ENCODE measurements at regions not wholly inside any gene's neighbourhood (a gene's known extent, or its start where the extent isn't known, plus 50 kb on each side); places are given as distances from the start of the nearest gene placed in this dataset.

DNA sequence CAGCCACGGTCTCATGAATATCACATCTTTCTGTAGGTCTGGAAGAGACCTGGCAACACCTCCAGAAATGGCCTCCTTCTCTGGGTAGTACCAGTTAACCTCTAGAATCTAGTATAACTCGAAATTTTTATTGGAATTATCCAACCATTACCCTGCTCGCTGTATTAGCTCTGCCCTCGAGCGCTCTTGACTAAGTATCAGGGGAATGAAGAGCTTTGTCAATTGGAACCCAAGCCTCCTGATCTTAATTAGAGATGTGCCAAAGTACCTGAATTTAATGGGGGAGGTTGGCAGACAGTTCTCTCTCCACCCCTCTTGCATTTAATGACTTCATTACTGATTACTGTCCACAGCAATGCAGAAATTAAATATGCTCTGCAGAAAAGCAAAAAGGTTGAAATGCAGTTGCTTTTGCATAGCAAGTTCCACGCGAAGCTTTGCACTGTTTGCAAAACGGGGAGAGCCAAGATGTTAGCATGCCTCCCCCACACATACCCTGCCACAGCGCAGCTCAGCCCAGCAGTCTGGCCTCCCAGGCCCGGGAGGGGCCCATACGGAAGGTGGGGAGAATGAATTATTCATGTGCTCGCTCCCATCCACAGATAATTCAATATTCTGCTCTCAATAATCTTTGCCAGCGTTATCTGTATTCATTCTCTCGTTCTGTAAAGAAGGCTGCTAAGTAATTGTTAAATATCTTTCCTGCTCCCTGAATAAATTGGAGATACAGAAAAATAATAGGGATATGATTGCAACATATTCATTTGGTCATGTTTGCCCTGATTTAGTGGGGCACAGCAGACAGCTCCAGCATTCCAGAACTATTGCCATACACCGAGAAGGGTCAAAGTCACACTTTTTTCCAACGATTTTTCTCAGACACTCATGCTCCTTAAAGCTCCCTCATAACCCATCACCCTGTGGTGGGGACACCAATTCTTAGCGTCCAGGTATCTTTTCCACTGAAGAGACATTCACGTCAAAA is 305.8 kb downstream of the CDH26 start:
- H3K9me3 ChIP-seq (ENCODE audit: insufficient read depth, low read length): 0 out of 2 replicates have a peak, but pooled peaks cover 3% of the 10 kb centered on the region
- no peaks in the 10 kb centered on the region for H3K27me3 ChIP-seq (ENCODE audit: low read length)

DNA sequence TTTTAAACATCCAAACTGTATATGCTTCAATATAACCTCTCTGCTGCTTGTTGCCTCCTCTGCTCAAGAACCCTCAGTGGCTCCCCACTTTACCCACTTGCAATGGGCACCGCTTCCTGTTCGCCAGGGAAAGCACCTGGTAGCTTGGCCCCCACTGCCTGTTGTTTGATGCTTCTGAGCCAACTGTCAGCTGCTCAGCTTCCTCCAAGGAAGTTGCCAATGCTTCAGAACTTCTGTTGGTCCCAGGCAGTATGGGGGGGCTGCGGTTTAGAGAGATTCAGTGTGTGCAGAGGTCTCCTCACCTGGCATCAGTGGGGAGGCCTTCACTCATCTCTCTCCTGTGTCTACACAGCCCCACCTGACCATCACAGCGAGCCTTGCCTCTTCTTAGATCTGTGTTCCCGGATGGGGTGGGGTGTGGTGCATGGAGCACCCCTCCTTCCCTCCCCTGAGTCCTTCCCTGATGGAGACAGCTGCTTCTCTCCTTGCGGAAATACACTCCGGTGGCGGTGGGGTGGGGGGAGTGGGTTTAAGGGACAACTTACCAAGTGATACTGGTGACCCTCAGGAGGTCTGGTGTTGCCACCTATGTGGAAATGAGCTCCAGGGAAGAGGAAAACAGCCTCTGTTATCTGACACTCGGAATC is 308.1 kb downstream of the CDH26 start:
- no peak for TF ChIP-seq EZH2phosphoT487 (conservative IDR thresholded peaks at IDR 0.05; ENCODE audit: low read length)
- TF ChIP-seq, protein P1, sequence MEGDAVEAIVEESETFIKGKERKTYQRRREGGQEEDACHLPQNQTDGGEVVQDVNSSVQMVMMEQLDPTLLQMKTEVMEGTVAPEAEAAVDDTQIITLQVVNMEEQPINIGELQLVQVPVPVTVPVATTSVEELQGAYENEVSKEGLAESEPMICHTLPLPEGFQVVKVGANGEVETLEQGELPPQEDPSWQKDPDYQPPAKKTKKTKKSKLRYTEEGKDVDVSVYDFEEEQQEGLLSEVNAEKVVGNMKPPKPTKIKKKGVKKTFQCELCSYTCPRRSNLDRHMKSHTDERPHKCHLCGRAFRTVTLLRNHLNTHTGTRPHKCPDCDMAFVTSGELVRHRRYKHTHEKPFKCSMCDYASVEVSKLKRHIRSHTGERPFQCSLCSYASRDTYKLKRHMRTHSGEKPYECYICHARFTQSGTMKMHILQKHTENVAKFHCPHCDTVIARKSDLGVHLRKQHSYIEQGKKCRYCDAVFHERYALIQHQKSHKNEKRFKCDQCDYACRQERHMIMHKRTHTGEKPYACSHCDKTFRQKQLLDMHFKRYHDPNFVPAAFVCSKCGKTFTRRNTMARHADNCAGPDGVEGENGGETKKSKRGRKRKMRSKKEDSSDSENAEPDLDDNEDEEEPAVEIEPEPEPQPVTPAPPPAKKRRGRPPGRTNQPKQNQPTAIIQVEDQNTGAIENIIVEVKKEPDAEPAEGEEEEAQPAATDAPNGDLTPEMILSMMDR (IDR thresholded peaks at IDR 0.05; ENCODE audit: insufficient read depth, low read length, poor library complexity, severe bottlenecking): no peak
- no peaks in the 10 kb centered on the region for H3F3A ChIP-seq (ENCODE audit: insufficient read depth)
- 0 out of 2 replicates have a peak, but pooled peaks cover 3% of the 10 kb centered on the region for H3K9me3 ChIP-seq (ENCODE audit: insufficient read depth, low read length)
- no peak overlapping the region for H3K27ac ChIP-seq (ENCODE audit: low read depth, low read length)
- no peak overlapping the region for H3K9ac ChIP-seq (ENCODE audit: low read length)
- H2AFZ ChIP-seq (ENCODE audit: low read depth, low read length, severe bottlenecking): no peak overlapping the region
- no peak overlapping the region for H3K4me3 ChIP-seq (ENCODE audit: insufficient read depth, low read length, poor library complexity, severe bottlenecking)
- no peaks in the 10 kb centered on the region for H3K9me2 ChIP-seq (replicated peaks; ENCODE audit: insufficient read depth, low read length)
- H3K79me2 ChIP-seq (ENCODE audit: insufficient read depth, low read length): no peaks in the 10 kb centered on the region
- H4K20me1 ChIP-seq (ENCODE audit: low read depth, low read length): no peaks in the 10 kb centered on the region
- H3K36me3 ChIP-seq (ENCODE audit: low read length): no peaks in the 10 kb centered on the region
- H3K4me2 ChIP-seq (ENCODE audit: low read depth, low read length, poor library complexity, severe bottlenecking): no peak overlapping the region
- H3K27me3 ChIP-seq (ENCODE audit: low read length): no peaks in the 10 kb centered on the region

More for the DNA sequence above, 305.8 kb downstream of the CDH26 start:
- TF ChIP-seq, protein P1 (IDR thresholded peaks at IDR 0.05; ENCODE audit: insufficient read depth, low read length, poor library complexity, severe bottlenecking): no peak
- TF ChIP-seq EZH2phosphoT487 (conservative IDR thresholded peaks at IDR 0.05; ENCODE audit: low read length): no peak
- no peaks in the 10 kb centered on the region for H3F3A ChIP-seq (ENCODE audit: insufficient read depth)
- no peak overlapping the region for H3K4me3 ChIP-seq (ENCODE audit: insufficient read depth, low read length, poor library complexity, severe bottlenecking)
- H3K27ac ChIP-seq (ENCODE audit: low read depth, low read length): no peak overlapping the region
- no peaks in the 10 kb centered on the region for H3K9me2 ChIP-seq (replicated peaks; ENCODE audit: insufficient read depth, low read length)
- no peaks in the 10 kb centered on the region for H4K20me1 ChIP-seq (ENCODE audit: low read depth, low read length)
- H3K36me3 ChIP-seq (ENCODE audit: low read length): no peaks in the 10 kb centered on the region
- no peak overlapping the region for H3K9ac ChIP-seq (ENCODE audit: low read length)
- H3K4me2 ChIP-seq (ENCODE audit: low read depth, low read length, poor library complexity, severe bottlenecking): no peak overlapping the region
- H2AFZ ChIP-seq (ENCODE audit: low read depth, low read length, severe bottlenecking): no peak overlapping the region
- no peaks in the 10 kb centered on the region for H3K79me2 ChIP-seq (ENCODE audit: insufficient read depth, low read length)

DNA sequence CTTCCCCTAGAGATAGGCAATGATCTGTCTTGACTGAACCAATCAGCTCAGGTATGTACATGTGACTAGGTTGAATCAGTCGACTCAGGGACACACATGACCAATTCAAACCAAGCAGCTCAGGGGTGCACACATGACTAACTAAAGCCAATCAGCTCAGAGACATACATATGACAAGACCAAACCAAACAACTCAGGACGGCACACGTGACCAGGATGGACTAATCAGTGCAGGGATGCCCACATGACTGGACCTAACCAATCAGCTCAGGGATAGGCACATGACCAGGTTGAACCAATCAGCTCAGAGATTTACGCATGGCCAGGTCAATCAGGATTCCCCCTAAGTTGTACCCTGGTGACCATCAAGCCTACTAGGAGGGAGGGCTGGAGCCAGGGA is 310.3 kb downstream of the CDH26 start:
- no peaks in the 10 kb centered on the region for H4K20me1 ChIP-seq (ENCODE audit: low read depth, low read length)
- TF ChIP-seq, protein P1 (IDR thresholded peaks at IDR 0.05; ENCODE audit: insufficient read depth, low read length, poor library complexity, severe bottlenecking): no peak
- no peak for TF ChIP-seq EZH2phosphoT487 (conservative IDR thresholded peaks at IDR 0.05; ENCODE audit: low read length)
- no peak overlapping the region for H3K4me3 ChIP-seq (ENCODE audit: insufficient read depth, low read length, poor library complexity, severe bottlenecking)
- H3K9me2 ChIP-seq (replicated peaks; ENCODE audit: insufficient read depth, low read length): no peaks in the 10 kb centered on the region
- no peak overlapping the region for H3K27ac ChIP-seq (ENCODE audit: low read depth, low read length)
- H3K9me3 ChIP-seq (ENCODE audit: insufficient read depth, low read length): 0 out of 2 replicates have a peak, but pooled peaks cover 3% of the 10 kb centered on the region
- no peaks in the 10 kb centered on the region for H3F3A ChIP-seq (ENCODE audit: insufficient read depth)
- H3K79me2 ChIP-seq (ENCODE audit: insufficient read depth, low read length): no peaks in the 10 kb centered on the region
- no peak overlapping the region for H3K4me2 ChIP-seq (ENCODE audit: low read depth, low read length, poor library complexity, severe bottlenecking)
- no peaks in the 10 kb centered on the region for H3K27me3 ChIP-seq (ENCODE audit: low read length)
- H2AFZ ChIP-seq (ENCODE audit: low read depth, low read length, severe bottlenecking): no peak overlapping the region
- H3K36me3 ChIP-seq (ENCODE audit: low read length): no peaks in the 10 kb centered on the region
- no peak overlapping the region for H3K9ac ChIP-seq (ENCODE audit: low read length)
